K562 (cell line): ENCODE measurements at regions not wholly inside any gene's neighbourhood (a gene's known extent, or its start where the extent isn't known, plus 50 kb on each side); places are given as distances from the start of the nearest gene placed in this dataset.

ENCODE experiments used
- CEBPB ChIP-seq: fragments of 450-650 bp; IDR thresholded peaks from 2 replicates; pipeline ENCODE4 v1.6.1; 2016; ENCODE audit warnings: missing genetic modification characterization, missing compliant biosample characterization
- E2F8 ChIP-seq: fragments of 450-650 bp; IDR thresholded peaks from 2 replicates; pipeline ENCODE4 v1.7.1; 2018; ENCODE audit warnings: mild to moderate bottlenecking, low read depth; ENCODE audit not compliant: partially characterized antibody
- MGA ChIP-seq: fragments of 450-650 bp; IDR thresholded peaks from 2 replicates; pipeline ENCODE4 v1.6.1; 2016; ENCODE audit warnings: mild to moderate bottlenecking, moderate library complexity

GRCh38 chrX:111020283-111020682, 75.7 kb upstream of the PAK3 start (continued):
- TF ChIP-seq MGA: no peak
- no peak for TF ChIP-seq E2F8
- TF ChIP-seq CEBPB (tag): peak; percentile 57; the same call in 1 of the 2 replicates
